GM18520 (cell line): ENCODE measurements at regions not wholly inside any gene's neighbourhood (a gene's known extent, or its start where the extent isn't known, plus 50 kb on each side); places are given as distances from the start of the nearest gene placed in this dataset.

ENCODE experiments used
- ATAC-seq: cut with Tn5 transposase; IDR thresholded peaks from one replicate; pipeline ENCODE4 v1.9.1; 2021; ENCODE audit not compliant: unreplicated experiment

GRCh38 chr14:85301506-85301905, 228.4 kb upstream of the FLRT2 start:
- ATAC-seq: no peak

- ATAC-seq: no peak
Observed at GRCh38 chr14:85306024-85306423, 223.9 kb upstream of the FLRT2 start.

GRCh38 chr14:85308531-85309300, 221.2 kb upstream of the FLRT2 start:
- ATAC-seq: no peak

GRCh38 chr14:85310491-85311272, 219.3 kb upstream of the FLRT2 start:
- ATAC-seq: no peak

GRCh38 chr14:85313560-85314207, 216.3 kb upstream of the FLRT2 start:
- ATAC-seq: no peak

GRCh38 chr14:85315290-85315689, 214.7 kb upstream of the FLRT2 start:
- no peak for ATAC-seq

- no peak for ATAC-seq
Observed at GRCh38 chr14:85315733-85316290, 214.1 kb upstream of the FLRT2 start.

- ATAC-seq: no peak
Observed at GRCh38 chr14:85316701-85317410, 213.1 kb upstream of the FLRT2 start.

- ATAC-seq: no peak
Observed at GRCh38 chr14:85317491-85318021, 212.4 kb upstream of the FLRT2 start.

- ATAC-seq: no peak
Observed at GRCh38 chr14:85319101-85319500, 210.8 kb upstream of the FLRT2 start.

GRCh38 chr14:85319998-85320630, 209.8 kb upstream of the FLRT2 start:
- no peak for ATAC-seq

- no peak for ATAC-seq
Observed at GRCh38 chr14:85325134-85326017, 204.6 kb upstream of the FLRT2 start.

- ATAC-seq: no peak
Observed at GRCh38 chr14:85332401-85332800, 197.5 kb upstream of the FLRT2 start.

- ATAC-seq: no peak
Observed at GRCh38 chr14:85333313-85333712, 196.6 kb upstream of the FLRT2 start.

- no peak for ATAC-seq
Observed at GRCh38 chr14:85333841-85334240, 196.1 kb upstream of the FLRT2 start.

GRCh38 chr14:85334316-85334715, 195.6 kb upstream of the FLRT2 start:
- ATAC-seq: no peak

GRCh38 chr14:85336257-85336656, 193.7 kb upstream of the FLRT2 start:
- ATAC-seq: no peak

GRCh38 chr14:85336817-85337216, 193.1 kb upstream of the FLRT2 start:
- ATAC-seq: no peak

GRCh38 chr14:85338895-85339294, 191.0 kb upstream of the FLRT2 start:
- ATAC-seq: no peak
